Neuron (in vitro differentiated cells): ENCODE measurements at regions not wholly inside any gene's neighbourhood (a gene's known extent, or its start where the extent isn't known, plus 50 kb on each side); places are given as distances from the start of the nearest gene placed in this dataset.
"Not testable (repeated sequence)": the region's sequence is repeated elsewhere in the genome, so short reads cannot be mapped to it uniquely, and the experiment has no call there.

Experiments
- H2AFZ ChIP-seq: one replicate; pipeline ENCODE4 v1.6.1; 2013; ENCODE audit warnings: low read depth, mild to moderate bottlenecking, inconsistent platforms, low read length, moderate library complexity
- H3K27me3 ChIP-seq: one replicate; pipeline ENCODE4 v1.6.1; 2013; ENCODE audit warnings: low read length; ENCODE audit not compliant: insufficient read depth
- H3K36me3 ChIP-seq: one replicate; pipeline ENCODE4 v1.6.1; 2013; ENCODE audit warnings: low read length; ENCODE audit not compliant: insufficient read depth
- H3K4me1 ChIP-seq: one replicate; pipeline ENCODE4 v1.6.1; 2013; ENCODE audit warnings: low read length; ENCODE audit not compliant: insufficient read depth
- H3K4me3 ChIP-seq: 2 replicates; pipeline ENCODE4 v1.5.1; 2013; ENCODE audit warnings: mild to moderate bottlenecking, low read length, moderate library complexity
- H3K9me3 ChIP-seq: one replicate; pipeline ENCODE4 v1.6.1; 2013; ENCODE audit warnings: low read length

DNA sequence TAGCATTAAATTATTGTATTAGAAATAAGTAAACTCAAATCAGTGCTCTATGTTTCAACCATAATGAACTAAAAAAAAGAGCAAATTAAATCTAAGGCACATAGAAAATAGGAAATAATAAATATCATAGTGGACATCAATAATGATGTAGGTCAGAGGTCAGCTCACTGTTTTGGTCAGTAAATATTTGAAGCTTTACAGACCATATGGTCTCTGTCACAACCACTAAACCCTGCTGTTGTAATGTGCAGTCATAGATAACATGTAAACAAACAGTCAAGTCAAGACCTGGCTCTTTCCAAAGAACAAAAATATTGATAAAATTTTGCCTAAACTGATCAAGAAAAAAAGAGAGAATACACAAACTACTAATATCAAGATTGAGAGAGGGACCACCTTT is 615.0 kb downstream of the SH2D4B start:
- no peaks in the 10 kb centered on the region for H3K36me3 ChIP-seq
- no peak overlapping the region for H3K4me3 ChIP-seq
- H3K27me3 ChIP-seq, result no peaks in the 10 kb centered on the region
- H3K4me1 ChIP-seq, result no peaks in the 10 kb centered on the region
- no peak overlapping the region for H2AFZ ChIP-seq
- H3K9me3 ChIP-seq, result no peaks in the 10 kb centered on the region

GRCh38 chr10:81157681-81158080 is 620.0 kb downstream of the SH2D4B start:
- Histone ChIP-seq H3K4me3 (no peak overlapping the region), H3K9me3 (no peaks in the 10 kb centered on the region), H2AFZ (no peak overlapping the region), H3K27me3 (no peaks in the 10 kb centered on the region), H3K36me3 (no peaks in the 10 kb centered on the region), H3K4me1 (no peaks in the 10 kb centered on the region)

GRCh38 chr10:81177651-81178244 is 640.0 kb downstream of the SH2D4B start:
- Histone ChIP-seq H3K4me3 (no peak overlapping the region), H3K4me1 (no peaks in the 10 kb centered on the region), H3K27me3 (no peaks in the 10 kb centered on the region), H3K36me3 (no peaks in the 10 kb centered on the region), H3K9me3 (peaks cover 2% of the 10 kb centered on the region), H2AFZ (no peak overlapping the region)

DNA sequence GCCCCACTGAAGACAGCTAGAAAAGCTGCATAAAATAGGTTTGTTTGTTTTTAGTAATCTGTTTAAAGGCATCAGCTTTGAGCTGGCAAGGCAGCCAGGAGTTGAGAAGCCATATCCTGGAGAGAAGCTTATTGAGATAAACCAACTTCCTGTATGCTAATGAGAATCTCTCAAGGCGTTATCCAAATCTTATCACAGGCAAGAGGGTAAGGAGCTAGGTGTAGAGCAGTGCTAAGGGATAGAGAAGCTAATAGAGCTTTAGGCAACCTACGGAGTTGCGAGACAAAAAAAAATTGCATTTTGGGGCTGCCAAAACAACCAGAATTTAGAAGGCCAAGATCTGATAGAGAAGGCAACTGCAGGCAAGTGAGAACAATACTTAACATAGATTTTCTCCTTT is 641.6 kb downstream of the SH2D4B start:
- no peak overlapping the region for H3K4me3 ChIP-seq
- no peaks in the 10 kb centered on the region for H3K27me3 ChIP-seq
- no peaks in the 10 kb centered on the region for H3K36me3 ChIP-seq
- peaks cover 2% of the 10 kb centered on the region for H3K9me3 ChIP-seq
- no peak overlapping the region for H2AFZ ChIP-seq
- H3K4me1 ChIP-seq, result no peaks in the 10 kb centered on the region

DNA sequence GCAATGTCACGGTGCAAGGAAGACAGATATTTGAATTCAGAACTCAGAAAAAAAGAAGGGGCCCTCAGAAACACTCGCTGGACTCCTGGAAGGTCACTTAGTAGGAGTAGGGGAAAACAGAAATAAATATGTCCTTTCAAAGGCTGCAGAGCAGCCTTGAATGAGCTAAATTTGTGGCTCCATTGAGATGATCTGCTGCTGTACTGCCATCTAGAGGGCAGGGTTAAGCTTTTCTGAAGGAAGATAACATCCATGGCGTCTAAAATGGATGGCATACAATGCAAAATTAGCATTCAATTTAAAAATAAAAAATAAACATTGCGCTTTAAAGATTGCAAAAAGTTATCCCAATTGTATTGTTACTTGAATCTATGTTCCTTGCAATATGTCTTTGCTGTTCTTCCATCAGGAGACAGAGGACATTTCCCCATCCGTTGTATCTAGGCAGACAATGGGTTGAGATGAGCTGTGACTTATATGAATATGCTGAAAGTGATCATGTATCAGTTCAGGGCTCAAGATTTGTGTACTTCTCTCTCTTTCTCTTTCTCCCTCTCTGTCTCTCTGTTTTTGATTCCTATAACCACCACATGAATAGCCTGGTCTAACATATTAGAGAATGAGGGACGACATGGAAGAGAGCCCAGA is 642.2 kb downstream of the SH2D4B start:
- no peak overlapping the region for H2AFZ ChIP-seq
- no peaks in the 10 kb centered on the region for H3K4me1 ChIP-seq
- H3K4me3 ChIP-seq, result no peak overlapping the region
- no peaks in the 10 kb centered on the region for H3K27me3 ChIP-seq
- peaks cover 2% of the 10 kb centered on the region for H3K9me3 ChIP-seq
- no peaks in the 10 kb centered on the region for H3K36me3 ChIP-seq

GRCh38 chr10:81182296-81182695 is 644.6 kb downstream of the SH2D4B start:
- H3K27me3 ChIP-seq, result no peaks in the 10 kb centered on the region
- H3K9me3 ChIP-seq, result peaks cover 2% of the 10 kb centered on the region
- H3K36me3 ChIP-seq, result no peaks in the 10 kb centered on the region
- H3K4me1 ChIP-seq, result no peaks in the 10 kb centered on the region
- H3K4me3 ChIP-seq, result no peak overlapping the region
- H2AFZ ChIP-seq, result no peak overlapping the region

- Histone ChIP-seq H3K36me3 (no peaks in the 10 kb centered on the region), H3K27me3 (no peaks in the 10 kb centered on the region), H3K9me3 (no peaks in the 10 kb centered on the region), H2AFZ (no peak overlapping the region), H3K4me3 (no peak overlapping the region), H3K4me1 (no peaks in the 10 kb centered on the region)
These were observed 654.6 kb downstream of the SH2D4B start for GRCh38 chr10:81192221-81192788.

DNA sequence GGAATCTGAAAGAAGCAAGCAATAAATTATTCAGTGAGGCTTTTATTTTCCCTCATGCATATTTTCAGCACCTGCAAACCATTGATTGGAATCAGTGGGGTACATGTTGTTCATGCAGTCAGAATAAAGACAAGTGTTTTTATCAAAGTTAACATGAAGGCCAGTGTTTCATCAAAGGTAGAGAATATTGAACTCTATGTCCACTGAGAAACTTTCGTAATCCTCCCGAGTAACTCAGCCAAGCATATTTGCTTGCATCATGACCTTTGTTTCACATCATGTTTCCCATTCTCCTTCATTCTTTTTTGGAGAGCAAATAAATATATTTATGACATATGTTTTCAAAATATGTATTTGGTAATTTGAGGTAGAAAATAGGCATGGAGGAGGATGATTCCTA is 663.1 kb downstream of the SH2D4B start:
- H3K27me3 ChIP-seq, result no peaks in the 10 kb centered on the region
- H3K4me1 ChIP-seq, result no peaks in the 10 kb centered on the region
- no peak overlapping the region for H2AFZ ChIP-seq
- no peak overlapping the region for H3K4me3 ChIP-seq
- H3K9me3 ChIP-seq, result no peaks in the 10 kb centered on the region
- no peaks in the 10 kb centered on the region for H3K36me3 ChIP-seq

DNA sequence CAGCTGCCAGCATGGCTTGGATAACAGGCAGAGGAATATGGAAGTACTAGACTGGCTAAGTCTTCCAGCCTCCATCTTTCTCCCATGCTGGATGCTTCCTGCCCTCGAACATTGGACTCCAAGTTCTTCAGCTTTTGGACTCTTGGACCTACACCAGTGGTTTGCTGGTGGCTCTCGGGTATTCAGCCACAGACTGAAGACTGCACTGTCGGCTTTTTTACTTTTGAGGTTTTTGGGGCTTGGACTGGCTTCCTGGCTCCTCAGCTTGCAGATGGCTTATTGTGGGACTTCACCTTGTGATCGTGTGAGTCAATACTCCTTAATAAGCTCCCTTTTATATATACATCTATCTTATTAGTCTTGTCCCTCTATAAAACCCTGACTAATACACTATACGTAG is 667.6 kb upstream of the NRG3 start:
- not testable (repeated sequence) for H2AFZ ChIP-seq, H3K36me3 ChIP-seq, H3K9me3 ChIP-seq, H3K4me3 ChIP-seq, H3K4me1 ChIP-seq, H3K27me3 ChIP-seq

DNA sequence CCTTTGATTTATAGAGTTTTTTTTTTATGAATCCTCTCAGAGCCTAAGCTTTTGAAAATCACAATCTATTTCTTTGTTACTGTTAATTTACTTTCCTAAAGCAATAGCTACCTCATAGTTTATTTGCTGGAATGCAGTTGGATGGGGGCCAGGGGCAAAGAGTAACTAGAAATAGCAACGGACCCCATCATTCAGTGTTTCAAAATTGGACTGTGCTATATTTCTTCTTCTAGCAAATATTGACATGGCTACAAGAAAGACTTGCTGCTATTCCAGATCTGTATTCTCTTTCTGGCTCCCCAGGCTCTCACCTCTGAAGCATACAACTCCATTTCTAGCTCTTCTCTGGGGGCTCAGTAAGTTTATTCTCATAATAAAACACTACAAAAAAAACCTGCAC is 661.6 kb upstream of the NRG3 start:
- Histone ChIP-seq H3K9me3 (no peaks in the 10 kb centered on the region), H3K36me3 (no peaks in the 10 kb centered on the region), H2AFZ (no peak overlapping the region), H3K27me3 (no peaks in the 10 kb centered on the region), H3K4me1 (no peaks in the 10 kb centered on the region), H3K4me3 (no peak overlapping the region)

GRCh38 chr10:81215498-81215897 is 659.5 kb upstream of the NRG3 start:
- no peaks in the 10 kb centered on the region for H3K9me3 ChIP-seq

DNA sequence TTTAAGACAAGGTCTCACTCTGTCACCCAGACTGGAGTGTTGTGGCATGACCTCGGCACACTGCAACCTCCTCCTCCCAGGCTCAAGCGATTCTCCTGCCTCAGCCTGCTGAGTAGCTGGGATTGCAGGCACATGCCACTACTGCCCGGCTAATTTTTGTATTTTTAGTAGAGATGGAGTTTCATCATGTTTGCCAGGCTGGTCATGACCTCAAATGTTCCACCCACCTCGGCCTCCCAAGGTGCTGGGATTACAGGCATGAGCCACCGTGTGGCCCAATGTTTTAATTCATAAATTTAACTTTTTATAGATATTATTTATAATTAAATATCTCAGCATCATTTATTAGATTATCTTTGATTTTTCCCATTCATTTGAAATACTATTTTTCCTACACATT is 658.0 kb upstream of the NRG3 start:
- H3K4me3 ChIP-seq, result no peak overlapping the region
- no peaks in the 10 kb centered on the region for H3K27me3 ChIP-seq
- no peaks in the 10 kb centered on the region for H3K9me3 ChIP-seq
- H2AFZ ChIP-seq, result no peak overlapping the region
- no peaks in the 10 kb centered on the region for H3K36me3 ChIP-seq
- H3K4me1 ChIP-seq, result no peaks in the 10 kb centered on the region

More at GRCh38 chr10:81215498-81215897, 659.5 kb upstream of the NRG3 start:
- H3K27me3 ChIP-seq, result no peaks in the 10 kb centered on the region
- no peaks in the 10 kb centered on the region for H3K4me1 ChIP-seq
- H3K36me3 ChIP-seq, result no peaks in the 10 kb centered on the region
- H2AFZ ChIP-seq, result no peak overlapping the region
- H3K4me3 ChIP-seq, result no peak overlapping the region

- H3K4me1 ChIP-seq, result no peaks in the 10 kb centered on the region
- no peak overlapping the region for H3K4me3 ChIP-seq
- H3K27me3 ChIP-seq, result no peaks in the 10 kb centered on the region
- no peaks in the 10 kb centered on the region for H3K36me3 ChIP-seq
- H3K9me3 ChIP-seq, result no peaks in the 10 kb centered on the region
- no peak overlapping the region for H2AFZ ChIP-seq
These were observed 656.7 kb upstream of the NRG3 start for GRCh38 chr10:81218307-81218706.

GRCh38 chr10:81219758-81220157 is 655.2 kb upstream of the NRG3 start:
- Histone ChIP-seq H3K9me3 (no peaks in the 10 kb centered on the region), H3K27me3 (no peaks in the 10 kb centered on the region), H3K36me3 (no peaks in the 10 kb centered on the region), H3K4me3 (no peak overlapping the region), H2AFZ (no peak overlapping the region), H3K4me1 (no peaks in the 10 kb centered on the region)
